ENCODE measurements at regions not wholly inside any gene's neighbourhood (a gene's known extent, or its start where the extent isn't known, plus 50 kb on each side); places are given as distances from the start of the nearest gene placed in this dataset.

DNA sequence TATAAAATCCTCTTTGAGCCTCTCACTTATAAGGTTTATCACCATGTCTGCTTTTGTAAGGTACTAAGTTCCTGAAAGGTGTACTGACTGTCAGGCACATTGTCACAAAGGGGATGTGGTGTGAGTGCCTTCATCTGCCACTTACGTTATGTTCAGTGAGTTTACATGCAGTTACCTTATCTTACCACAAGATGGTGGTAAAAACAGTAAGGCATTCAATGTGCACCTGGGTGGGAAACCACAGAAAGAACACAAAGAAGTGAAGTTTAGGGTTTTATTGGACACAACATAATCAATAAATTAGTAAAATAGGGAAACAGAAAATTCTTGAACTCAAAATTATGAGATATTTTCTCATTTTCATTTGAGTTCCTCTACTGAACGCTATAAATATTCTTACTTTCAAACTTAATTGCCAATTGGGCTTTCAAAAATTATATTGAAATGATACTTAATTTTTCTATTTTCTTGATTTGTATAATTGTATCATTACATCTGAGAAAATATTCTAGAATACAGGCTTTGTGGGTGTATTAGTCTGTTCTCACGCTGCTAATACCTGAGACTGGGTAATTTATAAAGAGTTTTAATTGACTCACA lies 650.8 kb downstream of the PCDH7 start:
- TF ChIP-seq EZH2phosphoT487 (IDR thresholded peaks at IDR 0.05; ENCODE audit: insufficient read depth, low read depth) (no peak), EZH2 (IDR thresholded peaks at IDR 0.05; ENCODE audit: insufficient read depth, poor library complexity, severe bottlenecking) (no peak)
